HepG2 (cell line): ENCODE measurements at regions not wholly inside any gene's neighbourhood (a gene's known extent, or its start where the extent isn't known, plus 50 kb on each side); places are given as distances from the start of the nearest gene placed in this dataset.
"Not testable (repeated sequence)": the region's sequence is repeated elsewhere in the genome, so short reads cannot be mapped to it uniquely, and the experiment has no call there.

Source experiments
- ATAC-seq: fragments of 200-7000 bp; cut with Tn5 transposase; 3 replicates; pipeline ENCODE4 v1.9.1; 2020; ENCODE audit warnings: mild to moderate bottlenecking, moderate library complexity
- BruUV-seq: library from RNA; stranded (reverse); fragments of 400-500 nt; replicated peaks from 2 replicates; lab custom pipeline; 2021; lab: Mats Ljungman, UMichigan
- CTCF ChIA-PET: fragments of 300-600 bp; formaldehyde crosslinking; extraction: SDS; loops from one replicate; lab custom pipeline; 2021; ENCODE audit warnings: low total read pairs, inconsistent platforms, low intra/inter-chr PET ratio; lab: Yijun Ruan, JAX
- POLR2A ChIA-PET: fragments of 350-600 bp; sonication (Branson Sonifier 250); formaldehyde crosslinking; loops from one replicate; lab custom pipeline; 2020; ENCODE audit warnings: antibody characterized with exemption, inconsistent platforms; lab: Yijun Ruan, JAX
- DNase-seq: peaks from one replicate; pipeline ENCODE4 v3.0.0-alpha.2; 2015; ENCODE audit warnings: low spot score
- FAIRE-seq: peaks from 3 replicates; lab custom pipeline; 2011; peaks lifted over from hg19 to GRCh38; lab: Jason Lieb, UNC
- H2AFZ ChIP-seq: one replicate; pipeline ENCODE4 v1.6.1; 2011; ENCODE audit warnings: low read length, inconsistent platforms
- H3K27ac ChIP-seq: fragments of 300-600 bp; 3 replicates; pipeline ENCODE4 v1.8.0; 2011; ENCODE audit warnings: mixed run types, mild to moderate bottlenecking, mixed read lengths, low read length, inconsistent platforms; ENCODE audit not compliant: insufficient read depth; ENCODE audit errors: extremely low read length
- H3K27me3 ChIP-seq, 2 experiments: fragments of 200-600 bp in 1 of 2; 2 replicates in 1 of 2; 3 replicates in 1 of 2; pipeline versions ENCODE4 v1.6.0 to v1.8.0; 2011; ENCODE audit warnings: low read length in 2 of 2, mild to moderate bottlenecking in 2 of 2, moderate library complexity in 2 of 2, inconsistent platforms in 1 of 2; ENCODE audit not compliant: insufficient read depth in 2 of 2, control insufficient read depth in 1 of 2
- H3K36me3 ChIP-seq, 2 experiments: fragments of 200-600 bp in 1 of 2; replicated peaks in 1 of 2; 2 replicates in 1 of 2; 3 replicates in 1 of 2; pipeline versions ENCODE4 v1.5.1 to v1.8.0; 2011; ENCODE audit warnings: low read length in 2 of 2, inconsistent platforms in 1 of 2; ENCODE audit not compliant: insufficient read depth in 2 of 2, control insufficient read depth in 1 of 2
- H3K4me1 ChIP-seq: 2 replicates; pipeline ENCODE4 v1.5.1; 2012; ENCODE audit warnings: low read length, inconsistent platforms; ENCODE audit not compliant: insufficient read depth
- H3K4me2 ChIP-seq: 2 replicates; pipeline ENCODE4 v1.6.0; 2011; ENCODE audit warnings: low read depth, low read length, inconsistent platforms
- H3K4me3 ChIP-seq, 3 experiments: fragments of 200-600 bp in 1 of 3; sonication (generic), shearing (Covaris generic) in 1 of 3; replicated peaks in 1 of 3; 2 replicates each; pipeline ENCODE4 v1.5.1; 2011 to 2016; ENCODE audit warnings: low read length in 3 of 3, inconsistent platforms in 2 of 3, low read depth in 2 of 3, mild to moderate bottlenecking in 2 of 3, control low read depth in 1 of 3, mixed read lengths in 1 of 3; ENCODE audit not compliant: insufficient read depth in 1 of 3
- H3K79me2 ChIP-seq: one replicate; pipeline ENCODE4 v1.6.1; 2011; ENCODE audit warnings: low read length, inconsistent platforms; ENCODE audit not compliant: insufficient read depth
- H3K9ac ChIP-seq: 2 replicates; pipeline ENCODE4 v1.6.0; 2011; ENCODE audit warnings: mild to moderate bottlenecking, low read depth, low read length, inconsistent platforms; ENCODE audit not compliant: insufficient read depth
- H3K9me3 ChIP-seq: 2 replicates; pipeline ENCODE4 v1.5.1; 2012; ENCODE audit warnings: mild to moderate bottlenecking, low read length
- H4K20me1 ChIP-seq: 2 replicates; pipeline ENCODE4 v1.6.0; 2011; ENCODE audit warnings: inconsistent platforms, mild to moderate bottlenecking, low read length, moderate library complexity; ENCODE audit not compliant: insufficient read depth
- WGBS: methylation state at CpG from one replicate; pipeline ENCODE4 v1.1.6; 2017; ENCODE audit warnings: low lambda C conversion rate; 5-methylcytosine and 5-hydroxymethylcytosine counted together
- in situ Hi-C: cut with HindIII; loops from 2 replicates; pipeline ENCODE4 v1.10.0; 2017; ENCODE audit warnings: low pct_unique_long_range_greater_than_20kb; ENCODE audit not compliant: extremely low pct_ligation_motif_present
- intact Hi-C: fragments of 100-400 bp; cut with micrococcal nuclease; formaldehyde crosslinking; loops from one replicate; pipeline ENCODE4 v1.10.0; 2022; ENCODE audit not compliant: unreplicated experiment

DNA sequence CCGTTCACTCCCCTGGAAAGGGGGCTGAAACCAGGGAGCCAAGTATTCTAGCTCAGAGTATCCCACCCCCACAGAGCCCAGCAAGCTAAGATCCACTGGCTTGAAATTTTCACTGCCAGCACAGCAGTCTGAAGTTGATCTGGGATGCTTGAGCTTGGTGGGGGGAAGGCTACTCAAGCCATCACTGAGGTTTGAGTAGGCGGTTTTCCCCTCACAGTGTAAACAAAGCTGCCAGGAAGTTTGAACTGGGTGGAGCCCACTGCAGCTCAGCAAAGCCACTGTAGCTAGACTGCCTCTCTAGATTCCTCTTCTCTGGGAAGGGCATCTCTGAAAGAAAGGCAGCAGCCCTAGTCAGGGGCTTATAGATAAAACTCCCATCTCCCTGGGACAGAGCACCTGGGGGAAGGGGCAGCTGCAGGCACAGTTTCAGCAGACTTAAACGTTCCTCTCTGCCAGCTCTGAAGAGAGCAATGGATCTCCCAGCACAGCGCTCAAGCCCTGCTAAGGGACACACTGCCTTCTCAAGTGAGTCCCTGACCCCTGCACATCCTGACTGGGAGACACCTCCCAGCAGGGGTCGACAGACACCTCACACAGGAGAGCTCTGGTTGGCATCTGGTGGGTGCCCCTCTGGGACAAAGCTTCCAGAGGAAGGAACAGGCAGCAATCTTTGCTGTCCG, 204.8 kb upstream of the ZNF658 start:
- H3K4me2 ChIP-seq, H3K36me3 ChIP-seq, H2AFZ ChIP-seq, intact Hi-C loops, ATAC-seq, CTCF ChIA-PET, H3K9me3 ChIP-seq, H3K9ac ChIP-seq, H4K20me1 ChIP-seq, BruUV-seq, H3K4me1 ChIP-seq, POLR2A ChIA-PET, H3K4me3 ChIP-seq, H3K27me3 ChIP-seq, H3K79me2 ChIP-seq, in situ Hi-C loops, FAIRE-seq, H3K27ac ChIP-seq, DNase-seq: not testable (repeated sequence)
- WGBS: no CpG with 5 or more reads among the region's 6 CpGs

DNA sequence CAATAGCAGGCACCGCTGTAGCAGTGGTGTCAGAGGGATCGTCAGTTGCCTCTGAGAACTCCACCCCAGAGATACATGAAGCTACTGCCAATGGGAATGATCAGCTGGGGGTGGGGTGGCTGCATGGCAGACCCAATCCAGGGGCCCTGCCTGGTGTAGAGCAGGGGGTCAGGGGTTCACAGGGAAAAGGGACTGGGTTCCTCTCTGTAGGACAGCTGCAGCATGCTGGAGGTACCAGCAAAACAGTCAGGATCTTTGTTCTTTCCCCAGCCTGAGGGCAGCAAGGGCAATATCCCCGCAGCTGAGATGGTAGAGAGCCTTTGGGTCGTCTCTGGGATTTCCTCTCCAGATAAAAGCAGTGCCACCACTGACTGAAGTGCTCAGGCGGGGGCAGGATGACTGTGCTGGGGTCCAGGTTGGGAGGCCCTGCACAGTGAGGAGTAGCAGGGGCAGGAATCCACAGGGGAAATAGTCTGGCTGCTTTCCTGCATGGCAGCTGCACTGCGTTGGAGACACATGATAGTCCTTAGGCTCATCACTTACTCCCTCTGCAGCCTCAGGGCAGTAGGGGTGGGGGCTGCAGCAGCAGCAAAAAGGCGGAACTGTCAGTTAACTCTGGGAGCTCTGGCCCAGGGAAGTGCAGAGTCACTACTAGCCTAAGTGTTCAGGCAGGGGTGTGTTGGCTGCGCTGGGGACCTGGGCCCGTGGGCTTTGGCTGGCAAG, 203.0 kb upstream of the ZNF658 start:
- H2AFZ ChIP-seq, H3K27me3 ChIP-seq, in situ Hi-C loops, H3K4me3 ChIP-seq, H3K27ac ChIP-seq, CTCF ChIA-PET, H3K9me3 ChIP-seq, H3K4me1 ChIP-seq, H3K9ac ChIP-seq, intact Hi-C loops, POLR2A ChIA-PET, H3K4me2 ChIP-seq, H4K20me1 ChIP-seq, ATAC-seq, FAIRE-seq, BruUV-seq, H3K79me2 ChIP-seq, H3K36me3 ChIP-seq, DNase-seq: not testable (repeated sequence)
- WGBS: no CpG with 5 or more reads among the region's 9 CpGs

DNA sequence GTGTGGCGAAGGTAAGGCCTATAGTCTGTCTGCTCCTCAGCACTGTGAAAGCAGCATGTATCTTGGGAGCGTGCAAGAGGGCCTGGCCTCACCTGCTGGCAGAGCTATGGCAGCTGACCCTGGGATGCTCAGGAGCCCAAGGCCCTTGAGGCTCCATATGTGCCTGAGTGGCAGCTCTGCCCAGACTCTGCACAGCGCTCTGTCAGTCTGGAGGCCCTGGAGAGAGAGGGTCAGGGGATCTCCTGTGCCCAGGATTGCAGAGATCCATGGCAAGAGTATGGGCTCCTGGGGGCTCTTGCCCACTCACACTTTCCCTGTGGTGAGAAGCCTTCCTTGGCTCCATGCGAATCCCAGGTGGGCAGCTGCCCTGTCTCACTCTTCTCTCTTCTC, 202.5 kb upstream of the ZNF658 start:
- POLR2A ChIA-PET, in situ Hi-C loops, H4K20me1 ChIP-seq, CTCF ChIA-PET, H3K36me3 ChIP-seq, H3K4me2 ChIP-seq, H3K79me2 ChIP-seq, H2AFZ ChIP-seq, H3K4me1 ChIP-seq, H3K9ac ChIP-seq, intact Hi-C loops, H3K27ac ChIP-seq, BruUV-seq, FAIRE-seq, ATAC-seq, H3K4me3 ChIP-seq, H3K27me3 ChIP-seq, H3K9me3 ChIP-seq, DNase-seq: not testable (repeated sequence)
- WGBS: 17% methylated on average over 1 of the region's 4 CpGs

DNA sequence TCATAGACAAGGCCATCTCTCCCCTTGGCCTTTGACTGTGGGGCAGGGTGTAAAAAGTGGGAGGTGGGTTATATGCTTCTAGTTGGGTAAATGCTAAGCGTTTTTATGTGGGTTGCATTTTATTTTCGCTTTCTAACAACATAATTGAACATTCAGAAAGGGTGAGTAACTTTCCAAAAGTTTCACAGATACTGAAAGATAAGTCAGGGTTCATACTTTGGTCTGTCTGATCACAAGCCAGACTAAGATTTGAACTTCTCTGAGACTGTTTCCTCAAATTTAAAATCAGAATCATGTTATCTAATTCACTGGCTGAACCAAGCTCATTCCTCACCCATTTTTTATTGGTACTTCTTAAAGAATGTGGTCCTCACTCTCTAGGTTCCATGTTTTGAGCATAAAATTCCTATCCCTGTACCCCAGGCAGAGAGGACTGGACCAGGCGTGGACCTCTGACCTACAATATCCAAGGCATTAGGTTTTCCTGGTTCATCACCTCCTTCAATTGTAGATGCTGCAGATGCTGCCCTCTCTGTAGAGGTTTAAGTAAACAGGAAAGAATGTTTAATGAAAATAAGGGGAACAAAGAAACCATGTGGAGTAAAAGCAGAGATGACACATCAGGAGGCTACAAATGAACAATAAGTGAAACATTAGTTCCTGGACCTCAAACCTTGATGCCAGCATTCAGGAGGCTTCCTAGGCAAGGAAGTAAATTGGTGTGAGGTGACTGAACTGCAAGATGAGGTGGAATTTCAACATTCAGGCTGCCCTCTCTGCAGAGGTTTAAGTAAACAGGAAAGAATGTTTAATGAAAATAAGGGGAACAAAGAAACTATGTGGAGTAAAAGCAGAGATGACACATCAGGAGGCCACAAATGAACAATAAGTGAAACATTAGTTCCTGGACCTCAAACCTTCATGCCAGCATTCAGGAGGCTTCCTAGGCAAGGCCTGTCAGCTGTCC, 198.8 kb upstream of the ZNF658 start:
- in situ Hi-C loops, H4K20me1 ChIP-seq, H3K27ac ChIP-seq, H3K9ac ChIP-seq, H3K4me3 ChIP-seq, H2AFZ ChIP-seq, FAIRE-seq, H3K4me1 ChIP-seq, BruUV-seq, H3K79me2 ChIP-seq, ATAC-seq, H3K36me3 ChIP-seq, intact Hi-C loops, H3K4me2 ChIP-seq, CTCF ChIA-PET, H3K27me3 ChIP-seq, POLR2A ChIA-PET, DNase-seq, H3K9me3 ChIP-seq: not testable (repeated sequence)
- 5% methylated on average over 1 of the region's 3 CpGs for WGBS
